Stimulated activated naive B cell treated with anti-CD40 and anti-IgM and Interleukin-4, amounts not matched to agents 10 μg/mL and 1 μg/mL and 100 μg/mL, for 72 hours (primary cell): ENCODE measurements at regions not wholly inside any gene's neighbourhood (a gene's known extent, or its start where the extent isn't known, plus 50 kb on each side); places are given as distances from the start of the nearest gene placed in this dataset.
"Not testable (repeated sequence)": the region's sequence is repeated elsewhere in the genome, so short reads cannot be mapped to it uniquely, and the experiment has no call there.

Experiments used
- ATAC-seq, 2 donors: fragments of 150-1000 bp; cut with Tn5 transposase; replicated peaks; 2 replicates each; pipeline ENCODE4 v1.10.0; 2021; ENCODE audit warnings: moderate library complexity in 1 of 2
- DNase-seq: peaks from one replicate; pipeline ENCODE4 v3.0.0; 2021
- H3K27ac Mint-ChIP-seq: one replicate; pipeline ENCODE4 v1.8.0; 2022; ENCODE audit warnings: mild to moderate bottlenecking, mixed read lengths
- H3K27me3 Mint-ChIP-seq, 2 donors: one replicate each; pipeline ENCODE4 v1.8.0; 2022; ENCODE audit warnings: mixed read lengths in 2 of 2
- H3K36me3 Mint-ChIP-seq, 2 donors: one replicate each; pipeline ENCODE4 v1.8.0; 2022; ENCODE audit warnings: mixed read lengths in 2 of 2, mild to moderate bottlenecking in 1 of 2
- H3K4me1 Mint-ChIP-seq, 2 donors: one replicate each; pipeline ENCODE4 v1.8.0; 2022; ENCODE audit warnings: mixed read lengths in 2 of 2, mild to moderate bottlenecking in 1 of 2
- H3K4me3 Mint-ChIP-seq, 2 donors: one replicate each; pipeline ENCODE4 v1.8.0; 2022; ENCODE audit warnings: mild to moderate bottlenecking in 2 of 2, mixed read lengths in 2 of 2, moderate library complexity in 1 of 2
- H3K9me3 Mint-ChIP-seq, 2 donors: one replicate each; pipeline ENCODE4 v1.8.0; 2022; ENCODE audit warnings: mixed read lengths in 2 of 2, mild to moderate bottlenecking in 1 of 2

GRCh38 chr12:114616081-114616480 is 67.9 kb downstream of the TBX3 start:
- ATAC-seq (no peak), DNase-seq (no peak)
- no peak overlapping the region for H3K4me3 Mint-ChIP-seq
- H3K27ac Mint-ChIP-seq, result no peak overlapping the region
- H3K4me1 Mint-ChIP-seq, result no peaks in the 10 kb centered on the region
- H3K36me3 Mint-ChIP-seq, result no peaks in the 10 kb centered on the region
- H3K9me3 Mint-ChIP-seq, result peaks cover 10 to 12% of the 10 kb centered on the region in 2 donors
- H3K27me3 Mint-ChIP-seq, result peaks cover 10 to 12% of the 10 kb centered on the region in 2 donors

GRCh38 chr12:114614040-114614439 is 69.9 kb downstream of the TBX3 start:
- no peak overlapping the region for H3K4me3 Mint-ChIP-seq
- H3K4me1 Mint-ChIP-seq, result no peaks in the 10 kb centered on the region
- ATAC-seq (no peak), DNase-seq (no peak)
- H3K9me3 Mint-ChIP-seq, result peaks cover 10 to 12% of the 10 kb centered on the region in 2 donors
- H3K27me3 Mint-ChIP-seq, result peaks cover 10 to 12% of the 10 kb centered on the region in 2 donors
- no peaks in the 10 kb centered on the region for H3K36me3 Mint-ChIP-seq
- no peak overlapping the region for H3K27ac Mint-ChIP-seq

GRCh38 chr12:114612062-114612461 is 71.9 kb downstream of the TBX3 start:
- DNase-seq, result no peak
- H3K4me1 Mint-ChIP-seq, result no peaks in the 10 kb centered on the region
- no peak for ATAC-seq
- no peak overlapping the region for H3K4me3 Mint-ChIP-seq
- H3K36me3 Mint-ChIP-seq, result no peaks in the 10 kb centered on the region
- peaks cover 4 to 8% of the 10 kb centered on the region in 2 donors for H3K9me3 Mint-ChIP-seq
- H3K27me3 Mint-ChIP-seq, result peaks cover 5 to 10% of the 10 kb centered on the region in 2 donors
- no peak overlapping the region for H3K27ac Mint-ChIP-seq

- no peaks in the 10 kb centered on the region for H3K36me3 Mint-ChIP-seq
- peaks cover 5 to 7% of the 10 kb centered on the region in 2 donors for H3K27me3 Mint-ChIP-seq
- H3K4me1 Mint-ChIP-seq, result no peaks in the 10 kb centered on the region
- H3K27ac Mint-ChIP-seq, result no peak overlapping the region
- ATAC-seq (no peak), DNase-seq (no peak)
- peaks cover 4 to 8% of the 10 kb centered on the region in 2 donors for H3K9me3 Mint-ChIP-seq
- no peak overlapping the region for H3K4me3 Mint-ChIP-seq
Observed at GRCh38 chr12:114611145-114612018, 72.6 kb downstream of the TBX3 start.

GRCh38 chr12:114608509-114608908 is 75.5 kb downstream of the TBX3 start:
- no peak overlapping the region for H3K4me3 Mint-ChIP-seq
- H3K36me3 Mint-ChIP-seq, result no peaks in the 10 kb centered on the region
- H3K27me3 Mint-ChIP-seq, result peaks cover 5 to 7% of the 10 kb centered on the region in 2 donors
- H3K27ac Mint-ChIP-seq, result no peak overlapping the region
- ATAC-seq, result no peak
- no peaks in the 10 kb centered on the region for H3K9me3 Mint-ChIP-seq
- DNase-seq, result no peak
- no peaks in the 10 kb centered on the region for H3K4me1 Mint-ChIP-seq

GRCh38 chr12:114605918-114606317 is 78.1 kb downstream of the TBX3 start:
- Mint-ChIP-seq H3K4me1 (no peaks in the 10 kb centered on the region), H3K36me3 (no peaks in the 10 kb centered on the region), H3K27ac (no peak overlapping the region), H3K9me3 (peaks cover 8 to 9% of the 10 kb centered on the region in 2 donors), H3K27me3 (peaks cover 0 to 5% of the 10 kb centered on the region in 2 donors), H3K4me3 (no peak overlapping the region)
- ATAC-seq (no peak), DNase-seq (no peak)

GRCh38 chr12:114604606-114605005 is 79.4 kb downstream of the TBX3 start:
- DNase-seq, result no peak
- Mint-ChIP-seq H3K4me3 (no peak overlapping the region), H3K27me3 (peaks cover 0 to 5% of the 10 kb centered on the region in 2 donors)

GRCh38 chr12:114600584-114600983 is 83.4 kb downstream of the TBX3 start:
- H3K27ac Mint-ChIP-seq, ATAC-seq, H3K4me3 Mint-ChIP-seq, H3K36me3 Mint-ChIP-seq, H3K9me3 Mint-ChIP-seq, H3K27me3 Mint-ChIP-seq, DNase-seq, H3K4me1 Mint-ChIP-seq: not testable (repeated sequence)

More at GRCh38 chr12:114604606-114605005, 79.4 kb downstream of the TBX3 start:
- H3K9me3 Mint-ChIP-seq, result peaks cover 8 to 9% of the 10 kb centered on the region in 2 donors
- no peak overlapping the region for H3K27ac Mint-ChIP-seq
- no peaks in the 10 kb centered on the region for H3K4me1 Mint-ChIP-seq
- H3K36me3 Mint-ChIP-seq, result no peaks in the 10 kb centered on the region
- no peak for ATAC-seq

- no peak overlapping the region for H3K4me3 Mint-ChIP-seq
- no peak overlapping the region for H3K27ac Mint-ChIP-seq
- H3K4me1 Mint-ChIP-seq, result no peaks in the 10 kb centered on the region
- no peaks in the 10 kb centered on the region for H3K36me3 Mint-ChIP-seq
- ATAC-seq (no peak), DNase-seq (no peak)
- peaks cover 0 to 5% of the 10 kb centered on the region in 2 donors for H3K27me3 Mint-ChIP-seq
- peaks cover 9 to 10% of the 10 kb centered on the region in 2 donors for H3K9me3 Mint-ChIP-seq
Observed at GRCh38 chr12:114598111-114598510, 85.9 kb downstream of the TBX3 start.

GRCh38 chr12:114592946-114593345 is 91.0 kb downstream of the TBX3 start:
- no peak for ATAC-seq

GRCh38 chr12:114588061-114588460 is 95.9 kb downstream of the TBX3 start:
- Mint-ChIP-seq H3K9me3 (peaks cover 3 to 4% of the 10 kb centered on the region in 2 donors), H3K27me3 (no peaks in the 10 kb centered on the region), H3K27ac (no peak overlapping the region), H3K36me3 (no peaks in the 10 kb centered on the region), H3K4me1 (no peaks in the 10 kb centered on the region), H3K4me3 (no peak overlapping the region)
- DNase-seq (no peak), ATAC-seq (no peak)

More at GRCh38 chr12:114592946-114593345, 91.0 kb downstream of the TBX3 start:
- no peaks in the 10 kb centered on the region for H3K36me3 Mint-ChIP-seq
- no peaks in the 10 kb centered on the region for H3K27me3 Mint-ChIP-seq
- no peak overlapping the region for H3K27ac Mint-ChIP-seq
- H3K9me3 Mint-ChIP-seq, result peaks cover 3 to 4% of the 10 kb centered on the region in 2 donors
- DNase-seq, result no peak
- H3K4me3 Mint-ChIP-seq, result no peak overlapping the region
- no peaks in the 10 kb centered on the region for H3K4me1 Mint-ChIP-seq

- Mint-ChIP-seq H3K36me3 (no peaks in the 10 kb centered on the region), H3K4me1 (no peaks in the 10 kb centered on the region), H3K4me3 (no peak overlapping the region), H3K9me3 (no peaks in the 10 kb centered on the region), H3K27me3 (peaks cover 4 to 24% of the 10 kb centered on the region in 2 donors), H3K27ac (no peak overlapping the region)
- ATAC-seq (no peak), DNase-seq (no peak)
Observed at GRCh38 chr12:114580306-114580705, 103.7 kb downstream of the TBX3 start.

- H3K27ac Mint-ChIP-seq, result no peak overlapping the region
- no peaks in the 10 kb centered on the region for H3K36me3 Mint-ChIP-seq
- ATAC-seq (no peak), DNase-seq (no peak)
- H3K9me3 Mint-ChIP-seq, result no peaks in the 10 kb centered on the region
- H3K4me1 Mint-ChIP-seq, result no peaks in the 10 kb centered on the region
- H3K27me3 Mint-ChIP-seq, result peaks cover 4 to 24% of the 10 kb centered on the region in 2 donors
- H3K4me3 Mint-ChIP-seq, result no peak overlapping the region
Observed at GRCh38 chr12:114579389-114579788, 104.6 kb downstream of the TBX3 start.

- DNase-seq (no peak), ATAC-seq (no peak)
- Mint-ChIP-seq H3K27me3 (peaks cover 4 to 7% of the 10 kb centered on the region in 2 donors), H3K9me3 (no peaks in the 10 kb centered on the region), H3K4me3 (no peak overlapping the region), H3K27ac (no peak overlapping the region), H3K4me1 (no peaks in the 10 kb centered on the region), H3K36me3 (no peaks in the 10 kb centered on the region)
Observed at GRCh38 chr12:114562654-114563053, 121.3 kb downstream of the TBX3 start.

- H3K27me3 Mint-ChIP-seq, result no peaks in the 10 kb centered on the region
Observed at GRCh38 chr12:114555451-114555850, 128.5 kb downstream of the TBX3 start.

More at GRCh38 chr12:114555451-114555850, 128.5 kb downstream of the TBX3 start:
- Mint-ChIP-seq H3K4me3 (no peak overlapping the region), H3K4me1 (no peaks in the 10 kb centered on the region), H3K9me3 (no peaks in the 10 kb centered on the region), H3K27ac (no peak overlapping the region), H3K36me3 (no peaks in the 10 kb centered on the region)
- ATAC-seq, result no peak
- no peak for DNase-seq
